Suppressor macrophage treated with lipopolysaccharide for 4 hours (primary cell): ENCODE measurements at regions not wholly inside any gene's neighbourhood (a gene's known extent, or its start where the extent isn't known, plus 50 kb on each side); places are given as distances from the start of the nearest gene placed in this dataset.
A peak's percentile ranks its signal among the peaks of the same experiment; 100 is the strongest.
"Not testable (repeated sequence)": the region's sequence is repeated elsewhere in the genome, so short reads cannot be mapped to it uniquely, and the experiment has no call there.

Experiments used
- DNase-seq: peaks from one replicate; pipeline ENCODE4 v3.0.0-alpha.2; 2020

DNA sequence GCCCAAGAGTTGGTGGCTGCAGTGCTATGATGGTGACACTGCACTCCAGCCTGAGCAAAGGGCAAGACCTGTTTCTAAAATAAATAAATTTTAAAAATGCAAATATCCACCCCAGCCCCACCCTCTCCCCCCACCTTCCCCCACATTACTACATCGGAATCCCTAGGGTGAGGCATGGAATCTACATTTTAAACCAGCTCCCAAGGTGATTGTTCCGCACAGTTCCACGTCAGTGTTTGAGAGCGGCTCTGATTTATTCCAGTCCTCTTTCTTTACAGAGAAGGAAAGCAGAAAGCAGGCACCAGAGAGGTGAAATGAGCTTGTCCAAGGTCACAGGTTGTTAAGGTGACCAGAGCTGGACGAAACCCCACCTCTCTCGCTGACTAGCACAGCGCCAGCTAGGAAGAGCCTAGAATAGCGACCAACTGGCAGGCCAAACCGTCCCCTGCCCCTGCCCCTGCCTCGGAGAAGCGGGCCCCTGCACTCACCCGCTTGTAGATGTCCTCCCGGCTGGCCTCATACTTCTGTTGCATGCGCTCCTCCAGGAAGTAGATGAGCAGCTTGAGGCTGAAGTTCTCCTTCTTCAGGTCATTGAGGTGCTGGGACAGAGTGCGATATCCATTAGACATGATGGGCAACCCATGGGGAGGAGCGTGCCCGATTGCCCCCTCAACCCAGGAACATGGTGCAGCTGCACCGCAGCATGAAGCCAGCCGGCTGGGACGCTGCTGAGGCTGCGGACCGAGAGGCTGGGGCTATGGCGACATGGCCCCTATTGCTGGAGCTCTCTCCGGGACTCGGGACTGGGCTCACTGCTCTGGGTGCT lies 103.7 kb upstream of the NBPF26 start:
- DNase-seq, result not testable (repeated sequence)

DNA sequence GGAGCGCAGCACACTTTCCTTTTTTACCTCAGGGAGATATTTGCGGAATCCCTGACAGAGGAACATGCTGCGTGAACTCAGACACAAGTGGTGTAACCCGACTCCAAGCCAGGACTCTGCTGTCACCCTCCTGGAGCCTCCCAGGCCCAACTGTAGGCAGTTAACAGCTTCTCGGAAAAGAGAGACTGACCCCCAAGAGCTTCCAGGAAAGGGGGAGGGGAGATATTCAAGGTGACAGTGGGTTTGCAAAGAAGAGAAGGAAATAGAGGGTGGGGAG lies 103.1 kb upstream of the NBPF26 start:
- DNase-seq, result not testable (repeated sequence)

DNA sequence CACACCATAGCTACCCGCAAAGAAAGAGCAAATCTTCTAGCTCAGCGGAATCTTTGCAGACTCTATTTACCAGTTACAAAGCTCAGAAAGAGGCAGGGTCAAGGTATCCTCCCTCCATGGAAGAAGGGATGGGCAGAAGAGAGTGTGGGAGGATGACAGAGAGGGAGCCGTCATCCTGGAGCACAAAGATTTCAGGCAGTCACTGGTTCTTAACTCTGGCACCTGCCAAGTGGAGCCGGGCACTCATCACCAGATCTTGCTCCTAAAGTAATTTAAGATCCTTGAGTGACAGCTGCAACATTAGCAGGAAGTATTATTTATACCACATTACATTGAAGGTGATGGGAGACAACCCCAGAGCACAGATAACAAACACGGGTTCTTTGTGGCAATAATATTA lies 102.5 kb upstream of the NBPF26 start:
- not testable (repeated sequence) for DNase-seq

DNA sequence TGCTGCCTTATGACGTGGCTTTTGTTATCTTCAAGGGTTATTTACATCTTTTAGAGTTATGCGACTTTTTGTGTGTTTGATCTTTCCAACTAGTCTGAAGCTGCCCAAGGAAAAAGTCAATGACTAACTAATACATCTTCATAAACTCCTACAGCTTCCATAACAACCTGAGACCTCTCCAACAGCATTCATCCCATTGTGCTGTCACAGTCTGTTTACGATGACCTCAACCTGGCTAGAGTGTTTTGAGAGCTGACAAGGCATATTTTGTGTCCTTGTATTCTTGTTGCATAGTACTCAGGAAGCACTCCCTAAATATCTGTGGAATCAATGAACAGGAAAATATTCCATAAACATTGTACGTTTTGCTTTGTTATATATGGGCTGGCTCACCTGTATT lies 100.2 kb upstream of the NBPF26 start:
- DNase-seq, result not testable (repeated sequence)

DNA sequence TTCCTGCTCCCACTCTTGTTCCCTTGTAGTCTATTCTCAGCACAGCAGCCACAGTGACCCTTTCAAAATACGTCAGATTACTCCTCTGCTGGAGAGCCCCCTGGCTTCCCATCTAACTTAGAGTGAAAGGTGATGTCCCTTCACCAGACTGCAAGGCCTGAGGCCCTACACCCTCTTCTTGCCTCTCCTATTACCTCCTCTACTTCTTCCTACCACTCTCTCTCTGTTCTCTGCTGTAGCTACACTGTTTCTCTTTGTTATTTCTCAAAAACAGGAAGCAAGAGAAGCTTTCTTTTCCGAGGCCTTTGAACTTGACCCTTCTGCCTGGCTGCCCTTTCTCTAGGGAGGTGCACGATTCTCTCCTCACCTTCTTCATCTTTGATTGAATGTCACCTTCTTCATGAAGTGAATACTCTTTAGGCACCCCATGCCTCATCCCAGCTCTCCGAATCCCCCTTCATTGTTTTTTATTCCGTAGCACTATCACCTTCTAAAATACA lies 99.1 kb upstream of the NBPF26 start:
- DNase-seq, result peak; percentile 1

DNA sequence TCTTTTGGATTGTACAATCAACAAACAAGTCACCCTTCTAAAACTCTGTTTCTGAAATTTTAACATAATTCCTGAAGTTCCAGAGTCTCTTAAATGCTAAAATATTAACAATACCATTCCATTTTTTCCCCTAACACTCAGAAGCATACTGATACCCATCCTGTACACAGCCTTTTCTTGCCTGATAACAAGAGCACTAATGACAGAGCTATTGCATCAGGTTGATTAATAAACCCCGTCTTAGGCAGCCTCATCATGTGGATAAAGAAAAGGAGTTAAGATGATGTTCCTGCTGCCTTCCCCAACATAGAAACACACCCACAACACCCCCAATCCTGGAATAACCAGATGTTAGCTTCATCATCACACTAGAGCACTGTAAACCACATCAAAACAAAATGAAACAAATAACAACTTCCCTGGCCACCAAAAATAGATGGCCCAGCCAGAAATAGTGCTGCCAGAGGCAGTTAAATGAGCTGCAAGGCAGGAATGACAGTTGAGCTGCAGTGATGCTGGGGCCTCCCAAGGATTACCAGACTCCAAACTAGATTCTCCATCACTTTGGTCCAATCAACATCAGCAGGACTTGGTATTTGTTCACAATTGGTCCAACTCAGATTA lies 93.8 kb upstream of the NBPF26 start:
- not testable (repeated sequence) for DNase-seq

DNA sequence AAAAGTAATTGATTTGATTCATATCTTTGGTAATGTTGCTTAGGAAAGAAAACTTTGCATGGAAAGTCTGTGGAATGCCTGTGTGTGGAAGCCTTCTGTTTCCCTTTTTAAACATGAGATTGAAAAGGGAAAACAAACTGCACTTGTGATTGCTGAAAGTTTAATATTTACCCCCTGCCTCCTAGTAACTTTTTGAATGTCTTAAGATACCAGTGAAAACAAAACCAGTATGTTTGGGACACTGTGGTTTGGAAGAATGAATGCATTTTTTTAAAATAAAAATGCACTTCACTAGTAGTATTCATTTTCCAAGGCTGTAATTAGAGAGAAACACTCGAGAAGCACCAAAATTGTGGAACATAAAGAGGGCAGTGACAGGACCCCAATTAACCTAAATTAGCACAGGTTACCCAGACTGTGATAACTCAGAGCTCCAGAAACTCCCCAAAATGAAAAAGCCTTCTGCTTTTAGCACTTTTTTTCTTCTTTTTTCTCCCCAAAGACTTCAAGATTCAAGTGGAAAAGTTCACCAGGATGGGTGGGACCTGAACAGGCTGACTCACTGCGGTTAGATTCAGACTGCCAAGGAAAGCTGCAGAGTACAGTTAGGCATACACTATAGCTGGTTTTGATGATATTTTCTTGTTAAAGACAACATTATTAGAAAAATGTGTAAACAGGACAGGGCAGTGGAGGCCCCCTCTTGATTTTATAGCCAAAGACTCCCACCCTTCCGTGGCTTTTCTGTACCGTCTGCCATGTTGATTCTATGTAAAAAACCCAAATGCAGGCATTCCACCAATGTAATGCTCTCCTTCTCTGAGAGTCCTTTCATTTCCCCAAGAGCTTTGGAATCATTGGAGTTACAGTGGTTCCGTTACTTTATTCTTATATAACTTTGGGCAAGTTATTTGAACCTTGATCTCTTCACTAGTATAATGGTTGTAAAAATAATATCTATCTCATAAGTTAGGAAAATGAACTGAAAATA lies 88.6 kb upstream of the NBPF26 start:
- not testable (repeated sequence) for DNase-seq

DNA sequence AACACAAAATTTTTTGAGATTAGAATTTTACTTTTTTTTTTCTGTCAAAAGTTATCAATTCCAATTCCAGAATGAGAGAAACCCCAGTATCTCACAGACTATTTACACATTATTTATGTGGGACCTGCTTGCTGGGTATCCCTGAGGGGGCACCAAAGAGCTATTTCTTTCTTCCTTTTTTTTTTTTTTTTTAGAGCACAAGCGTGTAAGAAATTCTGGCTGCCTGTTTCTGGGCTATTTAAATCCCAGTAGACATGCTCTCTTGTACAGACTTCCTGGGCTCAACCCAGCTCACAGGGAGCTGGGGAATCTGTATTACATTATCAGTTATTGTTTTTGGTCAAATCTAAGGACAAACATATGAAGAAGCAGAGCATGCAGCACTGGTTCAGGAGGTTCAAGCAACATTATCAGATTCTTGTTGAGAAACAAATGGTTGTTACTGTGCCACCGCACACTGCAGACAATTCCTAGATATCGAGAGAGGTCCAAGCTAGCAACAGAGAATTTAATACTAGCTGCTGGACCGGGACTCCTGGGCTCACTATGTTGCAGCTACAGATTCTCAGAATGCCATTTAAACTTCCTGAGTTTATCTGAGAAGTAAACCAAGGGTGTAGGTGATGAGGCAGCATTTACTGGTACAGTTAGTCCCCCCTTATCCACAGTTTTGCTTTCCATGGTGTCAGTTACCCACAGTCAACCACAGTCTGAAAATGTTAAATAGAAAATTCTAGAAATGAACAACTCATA lies 83.3 kb upstream of the NBPF26 start:
- DNase-seq, result not testable (repeated sequence)

DNA sequence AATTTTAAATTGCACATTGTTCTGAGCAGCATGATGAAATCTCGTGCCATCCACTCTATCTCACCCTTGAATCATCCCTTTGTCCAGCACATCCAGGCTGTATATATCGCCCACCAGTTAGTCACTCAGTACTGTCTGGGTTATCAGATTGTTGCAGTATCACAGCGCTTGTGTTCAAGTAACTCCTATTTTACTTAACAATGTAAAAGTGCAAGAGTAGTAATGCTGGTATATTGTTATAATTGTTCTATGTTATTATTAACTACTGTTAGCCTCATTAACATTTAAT lies 82.8 kb upstream of the NBPF26 start:
- not testable (repeated sequence) for DNase-seq

DNA sequence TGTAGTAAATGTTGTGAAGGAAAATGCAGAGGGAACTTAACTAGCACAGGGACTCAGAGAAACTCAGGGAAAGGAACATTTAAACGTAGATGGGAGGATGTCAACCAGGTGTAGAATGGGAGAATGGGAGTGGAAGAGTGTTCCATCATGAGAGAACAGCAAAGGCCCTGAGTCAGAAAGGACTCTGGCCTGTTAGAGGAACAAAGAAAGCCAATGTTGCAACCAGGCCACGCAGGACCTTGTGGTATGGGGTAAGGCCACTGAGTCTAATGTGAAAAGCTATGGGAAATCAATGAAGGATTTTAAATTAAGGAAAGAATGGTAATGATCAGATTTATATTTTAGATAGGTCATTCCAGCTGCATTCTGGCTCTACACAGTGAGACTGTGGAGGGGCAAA lies 76.6 kb upstream of the NBPF26 start:
- DNase-seq, result not testable (repeated sequence)

DNA sequence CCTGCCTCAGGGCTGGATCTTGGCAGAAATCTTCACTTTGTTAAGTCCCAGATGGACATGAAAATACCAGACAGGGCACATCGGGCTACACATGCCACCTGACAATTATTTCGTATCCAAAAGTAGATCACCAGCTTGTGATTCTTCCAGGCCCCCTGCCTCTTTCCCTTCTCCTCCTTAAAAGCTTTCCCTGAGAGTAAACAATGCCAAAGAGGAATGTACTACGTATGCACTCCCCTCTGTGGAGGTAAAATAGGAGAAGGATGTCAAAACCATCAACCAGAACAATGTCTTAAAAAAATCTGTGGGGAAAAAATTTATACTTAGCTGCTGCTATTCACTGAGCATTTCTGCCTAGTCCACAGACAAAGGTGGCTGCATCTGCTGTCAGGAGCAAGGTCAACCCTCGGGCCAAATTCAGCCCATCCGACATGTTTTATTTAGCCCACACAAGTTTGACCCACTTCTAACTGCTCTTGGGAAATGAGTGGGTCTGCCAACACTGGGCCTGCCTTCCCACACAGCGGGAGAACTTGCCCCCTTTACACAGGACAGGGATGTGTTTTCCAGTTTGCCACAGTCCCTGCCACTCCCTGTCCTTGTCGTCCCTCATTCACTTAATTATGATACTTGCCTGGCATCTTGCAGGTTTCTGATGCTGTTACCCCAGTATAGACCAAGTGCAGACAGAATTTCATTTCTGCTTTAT lies 74.7 kb upstream of the NBPF26 start:
- not testable (repeated sequence) for DNase-seq

DNA sequence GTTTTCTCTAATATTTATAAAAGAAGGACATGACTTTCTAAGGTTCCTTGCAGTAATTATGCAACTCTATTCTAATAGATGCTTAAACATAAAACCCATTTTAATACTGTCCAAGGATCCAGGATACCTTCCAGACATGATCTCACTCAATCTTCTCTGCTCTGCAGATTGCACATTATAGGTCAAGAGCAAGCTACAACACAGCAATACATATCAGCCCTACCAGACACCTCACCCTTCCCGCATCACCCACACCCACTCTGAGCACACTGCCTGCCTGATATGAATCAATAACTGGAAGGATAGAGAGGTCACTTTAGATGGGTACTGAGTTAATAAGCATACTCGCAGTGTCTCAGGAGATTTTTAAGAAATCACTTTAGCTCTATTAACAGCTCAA lies 74.0 kb upstream of the NBPF26 start:
- DNase-seq, result not testable (repeated sequence)

DNA sequence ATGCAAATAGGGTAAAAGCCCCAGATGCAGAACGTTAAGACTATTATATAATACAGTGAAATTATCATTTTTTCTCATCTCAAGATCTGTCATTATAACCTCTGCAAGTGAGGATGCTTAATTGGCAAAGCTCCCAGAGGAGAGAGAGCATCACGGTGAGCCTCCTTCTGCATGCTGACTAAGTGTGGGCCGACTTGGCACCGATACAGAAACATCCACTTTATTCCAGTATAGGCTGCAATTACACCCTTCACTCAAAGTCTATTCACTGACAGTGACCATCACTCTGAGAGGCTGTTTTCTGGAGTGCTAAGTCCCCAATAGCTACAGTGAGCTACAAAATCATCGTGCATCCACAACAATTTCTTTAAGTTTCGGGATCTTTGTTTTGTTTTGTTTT lies 69.6 kb upstream of the NBPF26 start:
- not testable (repeated sequence) for DNase-seq

DNA sequence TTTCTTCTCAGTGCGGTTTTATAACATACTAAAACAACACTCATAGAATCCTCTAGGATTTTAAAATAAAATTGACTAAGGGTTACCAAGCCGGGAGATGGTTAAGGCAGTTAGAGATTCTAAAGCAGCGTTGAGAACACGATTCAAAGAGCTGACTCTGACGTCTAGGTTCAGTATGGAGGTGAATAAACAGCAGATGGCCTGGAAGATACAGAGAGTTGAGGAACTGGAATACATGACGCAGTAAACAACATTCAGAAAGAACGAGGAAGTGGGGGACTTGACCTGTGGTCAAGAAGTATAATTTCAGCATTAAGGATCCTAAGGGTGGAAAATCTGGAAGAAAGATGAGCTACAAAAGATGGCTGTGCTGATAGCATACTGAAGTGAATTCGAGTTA lies 68.4 kb upstream of the NBPF26 start:
- DNase-seq, result not testable (repeated sequence)

DNA sequence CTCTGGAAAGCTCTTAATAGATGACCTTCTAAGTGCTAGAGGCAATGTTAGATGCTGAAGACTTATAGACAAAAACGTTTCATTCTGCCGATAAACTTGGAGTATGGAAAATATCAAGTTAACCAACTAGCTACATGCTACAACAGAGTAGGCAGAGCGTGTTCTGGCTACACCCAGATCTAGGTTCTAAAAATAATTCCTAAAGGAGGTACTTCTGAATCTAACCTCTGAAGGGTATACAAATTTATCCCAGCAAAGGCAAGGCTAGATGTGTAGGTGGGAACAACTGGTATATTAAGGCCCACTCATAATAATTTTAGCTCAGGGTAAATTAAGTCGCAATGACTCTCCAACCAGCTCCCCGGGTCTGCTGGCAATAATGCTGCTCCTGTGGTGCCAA lies 67.6 kb upstream of the NBPF26 start:
- not testable (repeated sequence) for DNase-seq

DNA sequence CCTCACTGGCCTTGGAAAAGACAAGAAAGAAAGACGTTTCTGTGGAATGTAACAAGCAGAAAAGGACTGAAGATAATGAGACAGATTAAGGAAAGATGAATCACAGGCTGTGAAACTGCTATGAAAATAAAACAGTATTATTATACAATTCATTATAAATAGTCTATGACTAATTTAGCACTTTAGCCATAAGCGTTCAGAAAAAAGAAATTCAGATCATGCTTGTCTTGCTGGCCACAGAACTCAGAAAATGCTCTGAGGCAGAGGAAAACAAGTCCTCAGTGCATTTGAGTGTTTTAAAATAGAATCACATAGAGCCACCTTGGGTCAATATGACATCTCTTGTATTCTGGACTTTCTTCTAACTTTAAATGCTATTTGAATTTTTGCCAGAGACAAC lies 65.9 kb upstream of the NBPF26 start:
- DNase-seq, result not testable (repeated sequence)

DNA sequence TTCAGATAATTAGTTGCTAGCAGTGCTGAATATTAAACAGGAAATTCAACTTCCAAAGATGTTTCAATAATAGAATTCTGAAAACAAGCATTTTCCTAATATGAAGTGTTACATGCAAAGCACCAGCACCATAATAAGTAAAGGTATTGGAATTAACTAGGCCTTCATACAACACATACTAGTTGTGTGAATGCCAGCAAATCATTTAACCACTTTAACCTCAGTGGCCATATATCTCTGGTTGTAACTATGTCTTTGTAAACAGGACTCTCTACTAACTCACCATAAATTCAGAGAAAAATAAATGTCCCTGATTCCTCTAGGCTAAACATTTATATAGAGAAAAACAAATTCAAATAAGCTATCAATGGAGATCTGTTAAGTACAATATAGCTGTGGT lies 65.1 kb upstream of the NBPF26 start:
- not testable (repeated sequence) for DNase-seq

DNA sequence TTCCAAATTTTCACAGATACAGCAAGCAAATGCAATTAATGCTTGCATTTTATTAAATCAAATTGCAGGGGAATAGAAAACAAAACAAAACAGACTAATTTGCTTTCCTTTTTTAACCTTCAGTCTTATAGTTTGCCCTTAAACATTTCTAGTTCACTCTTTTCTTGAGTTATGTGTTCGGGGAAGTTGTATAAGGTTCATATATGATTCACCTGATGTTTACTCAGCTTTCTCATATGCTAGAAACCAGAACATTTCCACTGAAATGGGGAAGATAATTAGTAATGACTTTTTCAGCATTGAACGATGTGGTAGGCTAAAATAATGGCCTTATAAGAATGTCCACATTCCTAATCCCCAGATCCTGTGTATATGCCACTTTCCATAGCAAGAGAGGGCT lies 64.6 kb upstream of the NBPF26 start:
- DNase-seq, result not testable (repeated sequence)

DNA sequence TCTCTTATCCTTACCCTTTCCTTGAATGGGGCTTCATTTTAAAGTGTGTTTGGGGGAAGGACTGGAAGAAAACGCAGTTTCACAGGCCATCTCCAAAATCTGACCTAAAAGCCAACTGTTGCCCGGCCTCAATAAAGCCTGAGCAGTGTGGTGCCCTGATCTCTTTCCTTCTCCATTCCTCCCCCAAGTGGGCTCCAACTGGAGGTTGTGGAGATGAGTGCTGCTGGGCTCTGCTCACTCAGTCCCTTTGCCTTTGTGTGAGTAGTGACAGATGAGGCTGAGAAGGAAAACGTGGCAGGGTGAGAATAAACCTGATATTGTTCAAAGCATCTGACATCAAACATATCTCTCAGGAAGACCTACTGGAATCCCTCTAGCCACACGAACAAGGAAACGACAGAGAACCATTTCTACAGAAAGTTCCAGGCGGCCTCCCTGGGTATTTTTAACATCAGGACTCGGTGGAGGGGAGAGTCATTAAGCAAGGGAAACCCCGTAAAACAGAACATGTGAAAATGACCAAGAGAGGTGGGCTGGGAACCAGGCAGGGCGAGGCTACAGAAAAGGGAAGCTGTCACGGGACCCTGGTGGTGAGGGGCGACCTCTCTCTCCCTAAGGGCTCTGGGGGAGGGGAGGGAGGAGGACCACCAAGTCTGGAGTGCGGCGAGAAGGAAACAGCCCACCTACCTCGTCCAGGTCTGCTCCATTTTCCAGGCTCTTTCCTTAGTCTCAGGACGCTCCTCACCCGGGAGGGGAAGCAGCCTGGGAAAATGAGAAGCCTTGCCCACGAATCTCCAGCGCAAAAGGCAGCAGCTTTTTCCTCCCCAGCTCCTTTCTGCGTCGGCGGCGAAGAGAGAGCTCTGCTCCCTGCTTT lies 59.1 kb upstream of the NBPF26 start:
- DNase-seq, result not testable (repeated sequence)

DNA sequence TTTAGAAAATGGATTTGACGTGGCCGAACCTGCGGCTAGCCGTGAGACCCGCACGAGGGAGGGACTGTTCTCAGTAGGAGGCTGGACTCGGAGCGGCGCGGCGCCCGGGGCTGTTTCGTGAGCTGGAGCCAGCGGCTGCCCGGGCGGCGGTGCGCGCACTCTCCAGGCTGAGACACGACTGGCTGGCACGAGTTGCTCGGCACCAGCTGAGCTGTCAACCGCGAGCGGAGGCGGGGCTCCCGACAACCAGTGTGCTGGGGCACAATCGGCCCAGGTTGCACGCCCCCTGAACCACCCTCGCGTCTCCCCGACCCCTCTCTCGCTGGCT lies 58.5 kb upstream of the NBPF26 start:
- DNase-seq, result not testable (repeated sequence)

DNA sequence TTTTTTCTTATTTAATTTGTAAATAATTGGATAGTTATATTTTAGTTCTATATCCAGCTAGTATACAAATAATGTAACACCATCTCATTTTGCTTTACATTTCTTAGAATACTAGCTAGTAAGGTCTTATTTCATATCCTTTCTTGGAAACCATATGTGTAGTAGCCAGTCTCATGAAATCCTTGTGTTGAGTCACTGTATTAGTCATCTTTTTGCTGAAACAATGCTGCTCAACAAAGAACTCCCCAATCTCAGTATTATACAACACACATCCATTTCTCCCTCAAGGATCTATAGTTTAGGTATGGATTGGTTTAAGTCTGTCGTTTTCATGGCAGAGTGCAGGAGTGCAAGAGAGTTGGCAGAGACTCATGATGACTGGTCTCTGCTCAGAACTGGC lies 55.6 kb upstream of the NBPF26 start:
- peak; percentile 0 for DNase-seq
